ENCODE measurements at regions not wholly inside any gene's neighbourhood (a gene's known extent, or its start where the extent isn't known, plus 50 kb on each side); places are given as distances from the start of the nearest gene placed in this dataset.

GRCh38 chr3:150216866-150217600, 191.1 kb upstream of the TSC22D2 start:
- no peak for DNase-seq (ENCODE audit: low spot score)

- peak; percentile 63 for DNase-seq (ENCODE audit: low spot score)
Observed at GRCh38 chr3:150216041-150216811, 191.9 kb upstream of the TSC22D2 start.

GRCh38 chr3:150215616-150216015, 192.5 kb upstream of the TSC22D2 start:
- no peak for DNase-seq (ENCODE audit: low spot score)

GRCh38 chr3:150213577-150213976, 194.5 kb upstream of the TSC22D2 start:
- DNase-seq (ENCODE audit: low spot score): no peak

GRCh38 chr3:150210461-150211110, 197.5 kb upstream of the TSC22D2 start:
- DNase-seq (ENCODE audit: low spot score): no peak

- DNase-seq (ENCODE audit: low spot score): no peak
Observed at GRCh38 chr3:150203273-150203672, 204.8 kb upstream of the TSC22D2 start.

- DNase-seq (ENCODE audit: low spot score): peak; percentile 54
Observed at GRCh38 chr3:150202711-150203110, 205.4 kb upstream of the TSC22D2 start.

GRCh38 chr3:150194957-150195356, 213.1 kb upstream of the TSC22D2 start:
- no peak for DNase-seq (ENCODE audit: low spot score)

- DNase-seq (ENCODE audit: low spot score): no peak
Observed at GRCh38 chr3:150194513-150194912, 213.6 kb upstream of the TSC22D2 start.

GRCh38 chr3:150184426-150185071, 213.9 kb upstream of the PFN2 start:
- no peak for DNase-seq (ENCODE audit: low spot score)

GRCh38 chr3:150183678-150184425, 213.2 kb upstream of the PFN2 start:
- DNase-seq (ENCODE audit: low spot score): peak; percentile 93

- no peak for DNase-seq (ENCODE audit: low spot score)
Observed at GRCh38 chr3:150180334-150180733, 209.6 kb upstream of the PFN2 start.

GRCh38 chr3:150179330-150179729, 208.6 kb upstream of the PFN2 start:
- DNase-seq (ENCODE audit: low spot score): no peak

- peak; percentile 22 for DNase-seq (ENCODE audit: low spot score)
Observed at GRCh38 chr3:150177673-150178381, 207.1 kb upstream of the PFN2 start.

- DNase-seq (ENCODE audit: low spot score): no peak
Observed at GRCh38 chr3:150174179-150174578, 203.5 kb upstream of the PFN2 start.

GRCh38 chr3:150172356-150172755, 201.7 kb upstream of the PFN2 start:
- DNase-seq (ENCODE audit: low spot score): no peak

- peak; percentile 95 for DNase-seq (ENCODE audit: low spot score)
Observed at GRCh38 chr3:150170852-150171520, 200.3 kb upstream of the PFN2 start.

- DNase-seq (ENCODE audit: low spot score): no peak
Observed at GRCh38 chr3:150169330-150169940, 198.7 kb upstream of the PFN2 start.

GRCh38 chr3:150168698-150169097, 198.0 kb upstream of the PFN2 start:
- DNase-seq (ENCODE audit: low spot score): peak; percentile 30
